ENCODE measurements at regions not wholly inside any gene's neighbourhood (a gene's known extent, or its start where the extent isn't known, plus 50 kb on each side); places are given as distances from the start of the nearest gene placed in this dataset.

DNA sequence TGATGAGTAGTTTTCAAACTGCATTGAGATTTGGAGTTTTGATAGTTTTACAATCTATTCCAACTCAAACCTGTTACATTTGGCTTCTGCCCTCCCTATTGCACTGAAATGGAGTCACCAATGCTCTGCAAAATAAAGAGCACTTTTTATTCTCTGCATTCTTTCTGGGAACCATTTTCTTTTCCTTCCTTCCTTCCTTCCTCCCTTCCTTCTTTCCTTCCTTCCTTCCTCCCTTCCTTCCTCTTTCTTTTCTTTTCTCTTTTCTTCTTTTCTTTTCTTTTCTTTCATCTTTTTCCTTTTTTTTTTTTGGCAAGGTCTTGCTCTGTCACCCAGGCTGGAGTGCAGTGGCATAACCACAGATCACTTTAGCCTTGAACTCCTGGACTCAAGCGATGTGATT, 114.2 kb downstream of the TBX19 start:
- TF ChIP-seq, protein P1, sequence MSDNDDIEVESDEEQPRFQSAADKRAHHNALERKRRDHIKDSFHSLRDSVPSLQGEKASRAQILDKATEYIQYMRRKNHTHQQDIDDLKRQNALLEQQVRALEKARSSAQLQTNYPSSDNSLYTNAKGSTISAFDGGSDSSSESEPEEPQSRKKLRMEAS (IDR thresholded peaks at IDR 0.05): no peak
- TF ChIP-seq, protein P2, sequence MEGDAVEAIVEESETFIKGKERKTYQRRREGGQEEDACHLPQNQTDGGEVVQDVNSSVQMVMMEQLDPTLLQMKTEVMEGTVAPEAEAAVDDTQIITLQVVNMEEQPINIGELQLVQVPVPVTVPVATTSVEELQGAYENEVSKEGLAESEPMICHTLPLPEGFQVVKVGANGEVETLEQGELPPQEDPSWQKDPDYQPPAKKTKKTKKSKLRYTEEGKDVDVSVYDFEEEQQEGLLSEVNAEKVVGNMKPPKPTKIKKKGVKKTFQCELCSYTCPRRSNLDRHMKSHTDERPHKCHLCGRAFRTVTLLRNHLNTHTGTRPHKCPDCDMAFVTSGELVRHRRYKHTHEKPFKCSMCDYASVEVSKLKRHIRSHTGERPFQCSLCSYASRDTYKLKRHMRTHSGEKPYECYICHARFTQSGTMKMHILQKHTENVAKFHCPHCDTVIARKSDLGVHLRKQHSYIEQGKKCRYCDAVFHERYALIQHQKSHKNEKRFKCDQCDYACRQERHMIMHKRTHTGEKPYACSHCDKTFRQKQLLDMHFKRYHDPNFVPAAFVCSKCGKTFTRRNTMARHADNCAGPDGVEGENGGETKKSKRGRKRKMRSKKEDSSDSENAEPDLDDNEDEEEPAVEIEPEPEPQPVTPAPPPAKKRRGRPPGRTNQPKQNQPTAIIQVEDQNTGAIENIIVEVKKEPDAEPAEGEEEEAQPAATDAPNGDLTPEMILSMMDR (IDR thresholded peaks at IDR 0.05): no peak
- TF ChIP-seq POLR2A (IDR thresholded peaks at IDR 0.05; ENCODE audit: low read length): no peak
- TF ChIP-seq, protein P3, sequence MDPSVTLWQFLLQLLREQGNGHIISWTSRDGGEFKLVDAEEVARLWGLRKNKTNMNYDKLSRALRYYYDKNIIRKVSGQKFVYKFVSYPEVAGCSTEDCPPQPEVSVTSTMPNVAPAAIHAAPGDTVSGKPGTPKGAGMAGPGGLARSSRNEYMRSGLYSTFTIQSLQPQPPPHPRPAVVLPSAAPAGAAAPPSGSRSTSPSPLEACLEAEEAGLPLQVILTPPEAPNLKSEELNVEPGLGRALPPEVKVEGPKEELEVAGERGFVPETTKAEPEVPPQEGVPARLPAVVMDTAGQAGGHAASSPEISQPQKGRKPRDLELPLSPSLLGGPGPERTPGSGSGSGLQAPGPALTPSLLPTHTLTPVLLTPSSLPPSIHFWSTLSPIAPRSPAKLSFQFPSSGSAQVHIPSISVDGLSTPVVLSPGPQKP (IDR thresholded peaks at IDR 0.05; ENCODE audit: low read depth, low read length): no peak
- no peak for TF ChIP-seq CBX2 (IDR thresholded peaks at IDR 0.05; ENCODE audit: borderline replicate concordance, low read depth)
- TF ChIP-seq, protein P4, sequence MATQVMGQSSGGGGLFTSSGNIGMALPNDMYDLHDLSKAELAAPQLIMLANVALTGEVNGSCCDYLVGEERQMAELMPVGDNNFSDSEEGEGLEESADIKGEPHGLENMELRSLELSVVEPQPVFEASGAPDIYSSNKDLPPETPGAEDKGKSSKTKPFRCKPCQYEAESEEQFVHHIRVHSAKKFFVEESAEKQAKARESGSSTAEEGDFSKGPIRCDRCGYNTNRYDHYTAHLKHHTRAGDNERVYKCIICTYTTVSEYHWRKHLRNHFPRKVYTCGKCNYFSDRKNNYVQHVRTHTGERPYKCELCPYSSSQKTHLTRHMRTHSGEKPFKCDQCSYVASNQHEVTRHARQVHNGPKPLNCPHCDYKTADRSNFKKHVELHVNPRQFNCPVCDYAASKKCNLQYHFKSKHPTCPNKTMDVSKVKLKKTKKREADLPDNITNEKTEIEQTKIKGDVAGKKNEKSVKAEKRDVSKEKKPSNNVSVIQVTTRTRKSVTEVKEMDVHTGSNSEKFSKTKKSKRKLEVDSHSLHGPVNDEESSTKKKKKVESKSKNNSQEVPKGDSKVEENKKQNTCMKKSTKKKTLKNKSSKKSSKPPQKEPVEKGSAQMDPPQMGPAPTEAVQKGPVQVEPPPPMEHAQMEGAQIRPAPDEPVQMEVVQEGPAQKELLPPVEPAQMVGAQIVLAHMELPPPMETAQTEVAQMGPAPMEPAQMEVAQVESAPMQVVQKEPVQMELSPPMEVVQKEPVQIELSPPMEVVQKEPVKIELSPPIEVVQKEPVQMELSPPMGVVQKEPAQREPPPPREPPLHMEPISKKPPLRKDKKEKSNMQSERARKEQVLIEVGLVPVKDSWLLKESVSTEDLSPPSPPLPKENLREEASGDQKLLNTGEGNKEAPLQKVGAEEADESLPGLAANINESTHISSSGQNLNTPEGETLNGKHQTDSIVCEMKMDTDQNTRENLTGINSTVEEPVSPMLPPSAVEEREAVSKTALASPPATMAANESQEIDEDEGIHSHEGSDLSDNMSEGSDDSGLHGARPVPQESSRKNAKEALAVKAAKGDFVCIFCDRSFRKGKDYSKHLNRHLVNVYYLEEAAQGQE (IDR thresholded peaks at IDR 0.05): no peak
- TF ChIP-seq, protein P5, sequence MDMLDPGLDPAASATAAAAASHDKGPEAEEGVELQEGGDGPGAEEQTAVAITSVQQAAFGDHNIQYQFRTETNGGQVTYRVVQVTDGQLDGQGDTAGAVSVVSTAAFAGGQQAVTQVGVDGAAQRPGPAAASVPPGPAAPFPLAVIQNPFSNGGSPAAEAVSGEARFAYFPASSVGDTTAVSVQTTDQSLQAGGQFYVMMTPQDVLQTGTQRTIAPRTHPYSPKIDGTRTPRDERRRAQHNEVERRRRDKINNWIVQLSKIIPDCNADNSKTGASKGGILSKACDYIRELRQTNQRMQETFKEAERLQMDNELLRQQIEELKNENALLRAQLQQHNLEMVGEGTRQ (IDR thresholded peaks at IDR 0.05): no peak
- no peak for TF ChIP-seq SMC3 (IDR thresholded peaks at IDR 0.05)
- TF ChIP-seq, protein P6, sequence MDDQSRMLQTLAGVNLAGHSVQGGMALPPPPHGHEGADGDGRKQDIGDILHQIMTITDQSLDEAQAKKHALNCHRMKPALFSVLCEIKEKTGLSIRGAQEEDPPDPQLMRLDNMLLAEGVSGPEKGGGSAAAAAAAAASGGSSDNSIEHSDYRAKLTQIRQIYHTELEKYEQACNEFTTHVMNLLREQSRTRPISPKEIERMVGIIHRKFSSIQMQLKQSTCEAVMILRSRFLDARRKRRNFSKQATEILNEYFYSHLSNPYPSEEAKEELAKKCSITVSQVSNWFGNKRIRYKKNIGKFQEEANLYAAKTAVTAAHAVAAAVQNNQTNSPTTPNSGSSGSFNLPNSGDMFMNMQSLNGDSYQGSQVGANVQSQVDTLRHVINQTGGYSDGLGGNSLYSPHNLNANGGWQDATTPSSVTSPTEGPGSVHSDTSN (IDR thresholded peaks at IDR 0.05): no peak
- no peak for TF ChIP-seq PHF8 (IDR thresholded peaks at IDR 0.05; ENCODE audit: borderline replicate concordance, low read depth)
- no peak for TF ChIP-seq MAFK (IDR thresholded peaks at IDR 0.05; ENCODE audit: partially characterized antibody)
